ENCODE measurements at regions not wholly inside any gene's neighbourhood (a gene's known extent, or its start where the extent isn't known, plus 50 kb on each side); places are given as distances from the start of the nearest gene placed in this dataset.

- TF ChIP-seq ATF3 (IDR thresholded peaks at IDR 0.05): no peak
- no peak for TF ChIP-seq EZH2 (IDR thresholded peaks at IDR 0.05)
- no peak for TF ChIP-seq CEBPB (IDR thresholded peaks at IDR 0.05; ENCODE audit: low read depth)
These were observed 86.0 kb upstream of the FER start (continued) for GRCh38 chr5:108661590-108662219.

- Histone ChIP-seq H3K9me2 (ENCODE audit: insufficient read depth) (no peaks in the 10 kb centered on the region), H3K4me1 (ENCODE audit: control insufficient read depth in 1 of 2, insufficient read depth in 2 of 2, low read length in 2 of 2) (no peaks in the 10 kb centered on the region; a peak in 1 of 4 replicates), H3K27me3 (ENCODE audit: insufficient read depth, low read length) (no peaks in the 10 kb centered on the region), H3K27ac (ENCODE audit: low read depth, low read length) (no peak overlapping the region), H4K20me1 (ENCODE audit: insufficient read depth) (no peaks in the 10 kb centered on the region), H3K9me3 (ENCODE audit: control insufficient read depth in 1 of 2, insufficient read depth in 1 of 2, low read depth in 1 of 2, low read length in 2 of 2) (no peaks in the 10 kb centered on the region), H3K9ac (ENCODE audit: low read length) (no peak overlapping the region), H3K4me3 (replicated peaks in 1 of 2; ENCODE audit: low read depth in 1 of 2, low read length in 2 of 2) (no peak overlapping the region), H3K36me3 (ENCODE audit: control insufficient read depth in 1 of 2, insufficient read depth in 2 of 2, low read length in 2 of 2) (no peaks in the 10 kb centered on the region), H2AFZ (ENCODE audit: low read depth, low read length, poor library complexity, severe bottlenecking) (no peak overlapping the region), H3K4me2 (ENCODE audit: low read length) (no peak overlapping the region), H3K79me2 (ENCODE audit: insufficient read depth, low read length) (no peaks in the 10 kb centered on the region)
- ChIA-PET CTCF (no interaction called here), POLR2A (no interaction called here), RAD21 (ENCODE audit: low non-redundant PET in 1 of 2, low total read pairs in 2 of 2, uncharacterized antibody in 2 of 2, unreplicated experiment in 2 of 2) (no interaction called here)
- no TSS peak for BruUV-seq (replicated peaks)
- TF ChIP-seq MAX (IDR thresholded peaks at IDR 0.05) (no peak), EZH2phosphoT487 (IDR thresholded peaks at IDR 0.05; ENCODE audit: borderline replicate concordance) (no peak), ZFX (IDR thresholded peaks at IDR 0.05) (no peak), ATF3 (IDR thresholded peaks at IDR 0.05) (no peak), CTCF (IDR thresholded peaks at IDR 0.05 in 2 of 3, conservative IDR thresholded peaks at IDR 0.05 in 1 of 3; ENCODE audit: borderline replicate concordance in 1 of 3, insufficient read depth in 1 of 3, low read depth in 2 of 3, low read length in 2 of 3) (no peak), REST (IDR thresholded peaks at IDR 0.05; ENCODE audit: low read depth) (no peak), POLR2AphosphoS5 (IDR thresholded peaks at IDR 0.05; ENCODE audit: low read depth, low read length) (no peak), CEBPB (IDR thresholded peaks at IDR 0.05; ENCODE audit: low read depth) (no peak), TCF7L2 (IDR thresholded peaks at IDR 0.05; ENCODE audit: borderline replicate concordance, extremely low read depth, insufficient read depth, insufficient read length) (no peak), CBX3 (IDR thresholded peaks at IDR 0.05; ENCODE audit: low read depth) (no peak), ZBTB33 (IDR thresholded peaks at IDR 0.05; ENCODE audit: extremely low read depth, insufficient replicate concordance, low read length) (no peak), SIN3A (IDR thresholded peaks at IDR 0.05; ENCODE audit: low read depth) (no peak), SP1 (IDR thresholded peaks at IDR 0.05; ENCODE audit: low read depth) (no peak)
- ATAC-seq: no peak
- intact Hi-C loops (cut with micrococcal nuclease): no loop called here
- no peak for DNase-seq (ENCODE audit: low read depth, low spot score)
These were observed 86.7 kb upstream of the FER start for GRCh38 chr5:108661024-108661423.
